GM18520 (cell line): ENCODE measurements at regions not wholly inside any gene's neighbourhood (a gene's known extent, or its start where the extent isn't known, plus 50 kb on each side); places are given as distances from the start of the nearest gene placed in this dataset.
"Not testable (repeated sequence)": the region's sequence is repeated elsewhere in the genome, so short reads cannot be mapped to it uniquely, and the experiment has no call there.

Experiments
- ATAC-seq: cut with Tn5 transposase; IDR thresholded peaks from one replicate; pipeline ENCODE4 v1.9.1; 2021; ENCODE audit not compliant: unreplicated experiment

- no peak for ATAC-seq
These were observed 364.6 kb downstream of the OSR1 start for GRCh38 chr2:18993756-18994338.

GRCh38 chr2:18991177-18992168, 366.9 kb downstream of the OSR1 start:
- ATAC-seq = no peak

- ATAC-seq = no peak
These were observed 369.7 kb downstream of the OSR1 start for GRCh38 chr2:18988631-18989232.

GRCh38 chr2:18987592-18988073, 370.8 kb downstream of the OSR1 start:
- no peak for ATAC-seq

GRCh38 chr2:18987016-18987415, 371.4 kb downstream of the OSR1 start:
- no peak for ATAC-seq

- ATAC-seq = no peak
These were observed 372.4 kb downstream of the OSR1 start for GRCh38 chr2:18986046-18986445.

GRCh38 chr2:18980786-18981430, 377.5 kb downstream of the OSR1 start:
- no peak for ATAC-seq

GRCh38 chr2:18980104-18980785, 378.2 kb downstream of the OSR1 start:
- ATAC-seq = no peak

GRCh38 chr2:18977409-18977808, 381.0 kb downstream of the OSR1 start:
- ATAC-seq = no peak

GRCh38 chr2:18976168-18976961, 382.1 kb downstream of the OSR1 start:
- ATAC-seq = no peak

GRCh38 chr2:18975506-18976167, 382.8 kb downstream of the OSR1 start:
- ATAC-seq = no peak

- no peak for ATAC-seq
These were observed 382.3 kb upstream of the NT5C1B start for GRCh38 chr2:18971628-18972027.

- no peak for ATAC-seq
These were observed 381.7 kb upstream of the NT5C1B start for GRCh38 chr2:18971069-18971378.

GRCh38 chr2:18966131-18966530, 376.8 kb upstream of the NT5C1B start:
- ATAC-seq = no peak

- ATAC-seq = not testable (repeated sequence)
These were observed 374.4 kb upstream of the NT5C1B start for GRCh38 chr2:18963739-18964256.

- ATAC-seq = no peak
These were observed 372.6 kb upstream of the NT5C1B start for GRCh38 chr2:18961991-18962421.

GRCh38 chr2:18959952-18960717, 370.8 kb upstream of the NT5C1B start:
- ATAC-seq = no peak

- no peak for ATAC-seq
These were observed 369.8 kb upstream of the NT5C1B start for GRCh38 chr2:18959200-18959599.
